ENCODE measurements at regions not wholly inside any gene's neighbourhood (a gene's known extent, or its start where the extent isn't known, plus 50 kb on each side); places are given as distances from the start of the nearest gene placed in this dataset.
"Not testable (repeated sequence)": the region's sequence is repeated elsewhere in the genome, so short reads cannot be mapped to it uniquely, and the experiment has no call there.

DNA sequence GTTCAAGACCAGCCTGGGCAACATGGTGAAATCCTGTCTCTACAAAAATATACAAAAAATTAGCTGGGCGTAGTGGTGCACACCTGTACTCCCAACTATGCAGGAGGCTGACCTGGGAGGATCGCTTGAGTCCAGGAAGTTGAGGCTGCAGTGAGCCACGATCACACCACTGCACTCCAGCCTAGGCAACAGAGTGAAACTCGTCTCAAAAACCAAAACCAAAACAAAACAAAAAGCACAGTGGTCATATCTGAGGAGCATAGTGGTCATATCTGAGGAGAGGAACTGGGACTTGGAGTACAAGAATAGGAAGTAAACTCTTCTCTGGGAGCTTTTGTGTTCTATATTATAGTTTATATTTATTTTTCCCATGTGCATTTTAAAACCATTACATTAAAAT is 275.3 kb upstream of the NOTCH2NLA start:
- TF ChIP-seq, protein P1, sequence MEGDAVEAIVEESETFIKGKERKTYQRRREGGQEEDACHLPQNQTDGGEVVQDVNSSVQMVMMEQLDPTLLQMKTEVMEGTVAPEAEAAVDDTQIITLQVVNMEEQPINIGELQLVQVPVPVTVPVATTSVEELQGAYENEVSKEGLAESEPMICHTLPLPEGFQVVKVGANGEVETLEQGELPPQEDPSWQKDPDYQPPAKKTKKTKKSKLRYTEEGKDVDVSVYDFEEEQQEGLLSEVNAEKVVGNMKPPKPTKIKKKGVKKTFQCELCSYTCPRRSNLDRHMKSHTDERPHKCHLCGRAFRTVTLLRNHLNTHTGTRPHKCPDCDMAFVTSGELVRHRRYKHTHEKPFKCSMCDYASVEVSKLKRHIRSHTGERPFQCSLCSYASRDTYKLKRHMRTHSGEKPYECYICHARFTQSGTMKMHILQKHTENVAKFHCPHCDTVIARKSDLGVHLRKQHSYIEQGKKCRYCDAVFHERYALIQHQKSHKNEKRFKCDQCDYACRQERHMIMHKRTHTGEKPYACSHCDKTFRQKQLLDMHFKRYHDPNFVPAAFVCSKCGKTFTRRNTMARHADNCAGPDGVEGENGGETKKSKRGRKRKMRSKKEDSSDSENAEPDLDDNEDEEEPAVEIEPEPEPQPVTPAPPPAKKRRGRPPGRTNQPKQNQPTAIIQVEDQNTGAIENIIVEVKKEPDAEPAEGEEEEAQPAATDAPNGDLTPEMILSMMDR (IDR thresholded peaks at IDR 0.05 in 8 of 11, conservative IDR thresholded peaks at IDR 0.05 in 3 of 11) = not testable (repeated sequence)
- not testable (repeated sequence) for TF ChIP-seq POLR2AphosphoS5 (IDR thresholded peaks at IDR 0.05)

All from spleen (tissue), 7 donors.